ENCODE measurements at regions not wholly inside any gene's neighbourhood (a gene's known extent, or its start where the extent isn't known, plus 50 kb on each side); places are given as distances from the start of the nearest gene placed in this dataset.

GRCh38 chr6:84512391-84512790, 252.0 kb downstream of the TBX18 start (continued):
- TF ChIP-seq, protein P1, sequence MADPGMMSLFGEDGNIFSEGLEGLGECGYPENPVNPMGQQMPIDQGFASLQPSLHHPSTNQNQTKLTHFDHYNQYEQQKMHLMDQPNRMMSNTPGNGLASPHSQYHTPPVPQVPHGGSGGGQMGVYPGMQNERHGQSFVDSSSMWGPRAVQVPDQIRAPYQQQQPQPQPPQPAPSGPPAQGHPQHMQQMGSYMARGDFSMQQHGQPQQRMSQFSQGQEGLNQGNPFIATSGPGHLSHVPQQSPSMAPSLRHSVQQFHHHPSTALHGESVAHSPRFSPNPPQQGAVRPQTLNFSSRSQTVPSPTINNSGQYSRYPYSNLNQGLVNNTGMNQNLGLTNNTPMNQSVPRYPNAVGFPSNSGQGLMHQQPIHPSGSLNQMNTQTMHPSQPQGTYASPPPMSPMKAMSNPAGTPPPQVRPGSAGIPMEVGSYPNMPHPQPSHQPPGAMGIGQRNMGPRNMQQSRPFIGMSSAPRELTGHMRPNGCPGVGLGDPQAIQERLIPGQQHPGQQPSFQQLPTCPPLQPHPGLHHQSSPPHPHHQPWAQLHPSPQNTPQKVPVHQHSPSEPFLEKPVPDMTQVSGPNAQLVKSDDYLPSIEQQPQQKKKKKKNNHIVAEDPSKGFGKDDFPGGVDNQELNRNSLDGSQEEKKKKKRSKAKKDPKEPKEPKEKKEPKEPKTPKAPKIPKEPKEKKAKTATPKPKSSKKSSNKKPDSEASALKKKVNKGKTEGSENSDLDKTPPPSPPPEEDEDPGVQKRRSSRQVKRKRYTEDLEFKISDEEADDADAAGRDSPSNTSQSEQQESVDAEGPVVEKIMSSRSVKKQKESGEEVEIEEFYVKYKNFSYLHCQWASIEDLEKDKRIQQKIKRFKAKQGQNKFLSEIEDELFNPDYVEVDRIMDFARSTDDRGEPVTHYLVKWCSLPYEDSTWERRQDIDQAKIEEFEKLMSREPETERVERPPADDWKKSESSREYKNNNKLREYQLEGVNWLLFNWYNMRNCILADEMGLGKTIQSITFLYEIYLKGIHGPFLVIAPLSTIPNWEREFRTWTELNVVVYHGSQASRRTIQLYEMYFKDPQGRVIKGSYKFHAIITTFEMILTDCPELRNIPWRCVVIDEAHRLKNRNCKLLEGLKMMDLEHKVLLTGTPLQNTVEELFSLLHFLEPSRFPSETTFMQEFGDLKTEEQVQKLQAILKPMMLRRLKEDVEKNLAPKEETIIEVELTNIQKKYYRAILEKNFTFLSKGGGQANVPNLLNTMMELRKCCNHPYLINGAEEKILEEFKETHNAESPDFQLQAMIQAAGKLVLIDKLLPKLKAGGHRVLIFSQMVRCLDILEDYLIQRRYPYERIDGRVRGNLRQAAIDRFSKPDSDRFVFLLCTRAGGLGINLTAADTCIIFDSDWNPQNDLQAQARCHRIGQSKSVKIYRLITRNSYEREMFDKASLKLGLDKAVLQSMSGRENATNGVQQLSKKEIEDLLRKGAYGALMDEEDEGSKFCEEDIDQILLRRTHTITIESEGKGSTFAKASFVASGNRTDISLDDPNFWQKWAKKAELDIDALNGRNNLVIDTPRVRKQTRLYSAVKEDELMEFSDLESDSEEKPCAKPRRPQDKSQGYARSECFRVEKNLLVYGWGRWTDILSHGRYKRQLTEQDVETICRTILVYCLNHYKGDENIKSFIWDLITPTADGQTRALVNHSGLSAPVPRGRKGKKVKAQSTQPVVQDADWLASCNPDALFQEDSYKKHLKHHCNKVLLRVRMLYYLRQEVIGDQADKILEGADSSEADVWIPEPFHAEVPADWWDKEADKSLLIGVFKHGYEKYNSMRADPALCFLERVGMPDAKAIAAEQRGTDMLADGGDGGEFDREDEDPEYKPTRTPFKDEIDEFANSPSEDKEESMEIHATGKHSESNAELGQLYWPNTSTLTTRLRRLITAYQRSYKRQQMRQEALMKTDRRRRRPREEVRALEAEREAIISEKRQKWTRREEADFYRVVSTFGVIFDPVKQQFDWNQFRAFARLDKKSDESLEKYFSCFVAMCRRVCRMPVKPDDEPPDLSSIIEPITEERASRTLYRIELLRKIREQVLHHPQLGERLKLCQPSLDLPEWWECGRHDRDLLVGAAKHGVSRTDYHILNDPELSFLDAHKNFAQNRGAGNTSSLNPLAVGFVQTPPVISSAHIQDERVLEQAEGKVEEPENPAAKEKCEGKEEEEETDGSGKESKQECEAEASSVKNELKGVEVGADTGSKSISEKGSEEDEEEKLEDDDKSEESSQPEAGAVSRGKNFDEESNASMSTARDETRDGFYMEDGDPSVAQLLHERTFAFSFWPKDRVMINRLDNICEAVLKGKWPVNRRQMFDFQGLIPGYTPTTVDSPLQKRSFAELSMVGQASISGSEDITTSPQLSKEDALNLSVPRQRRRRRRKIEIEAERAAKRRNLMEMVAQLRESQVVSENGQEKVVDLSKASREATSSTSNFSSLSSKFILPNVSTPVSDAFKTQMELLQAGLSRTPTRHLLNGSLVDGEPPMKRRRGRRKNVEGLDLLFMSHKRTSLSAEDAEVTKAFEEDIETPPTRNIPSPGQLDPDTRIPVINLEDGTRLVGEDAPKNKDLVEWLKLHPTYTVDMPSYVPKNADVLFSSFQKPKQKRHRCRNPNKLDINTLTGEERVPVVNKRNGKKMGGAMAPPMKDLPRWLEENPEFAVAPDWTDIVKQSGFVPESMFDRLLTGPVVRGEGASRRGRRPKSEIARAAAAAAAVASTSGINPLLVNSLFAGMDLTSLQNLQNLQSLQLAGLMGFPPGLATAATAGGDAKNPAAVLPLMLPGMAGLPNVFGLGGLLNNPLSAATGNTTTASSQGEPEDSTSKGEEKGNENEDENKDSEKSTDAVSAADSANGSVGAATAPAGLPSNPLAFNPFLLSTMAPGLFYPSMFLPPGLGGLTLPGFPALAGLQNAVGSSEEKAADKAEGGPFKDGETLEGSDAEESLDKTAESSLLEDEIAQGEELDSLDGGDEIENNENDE (IDR thresholded peaks at IDR 0.05; ENCODE audit: insufficient replicate concordance, low read length) = no peak
- no peak for TF ChIP-seq CHD2 (IDR thresholded peaks at IDR 0.05; ENCODE audit: low read length)
- TF ChIP-seq CTBP2 (IDR thresholded peaks at IDR 0.05; ENCODE audit: borderline replicate concordance, insufficient read depth, insufficient read length, low read length) = no peak
- no peak for TF ChIP-seq JUN (IDR thresholded peaks at IDR 0.05; ENCODE audit: low read depth, low read length)
- TF ChIP-seq SIRT6 (IDR thresholded peaks at IDR 0.05; ENCODE audit: low read length) = no peak
- TF ChIP-seq RNF2 (IDR thresholded peaks at IDR 0.05; ENCODE audit: borderline replicate concordance, low read depth, low read length, missing control alignments, poor library complexity, severe bottlenecking) = no peak
- no peak for TF ChIP-seq POU5F1 (IDR thresholded peaks at IDR 0.05; ENCODE audit: low read depth, low read length)
- no peak for TF ChIP-seq PHF8 (conservative IDR thresholded peaks at IDR 0.05; ENCODE audit: low read depth, low read length)
- no peak for TF ChIP-seq BRCA1 (IDR thresholded peaks at IDR 0.05; ENCODE audit: low read depth, low read length)

Data from H1 (cell line).